ENCODE measurements at regions not wholly inside any gene's neighbourhood (a gene's known extent, or its start where the extent isn't known, plus 50 kb on each side); places are given as distances from the start of the nearest gene placed in this dataset.
A peak's percentile ranks its signal among the peaks of the same experiment; 100 is the strongest.

DNA sequence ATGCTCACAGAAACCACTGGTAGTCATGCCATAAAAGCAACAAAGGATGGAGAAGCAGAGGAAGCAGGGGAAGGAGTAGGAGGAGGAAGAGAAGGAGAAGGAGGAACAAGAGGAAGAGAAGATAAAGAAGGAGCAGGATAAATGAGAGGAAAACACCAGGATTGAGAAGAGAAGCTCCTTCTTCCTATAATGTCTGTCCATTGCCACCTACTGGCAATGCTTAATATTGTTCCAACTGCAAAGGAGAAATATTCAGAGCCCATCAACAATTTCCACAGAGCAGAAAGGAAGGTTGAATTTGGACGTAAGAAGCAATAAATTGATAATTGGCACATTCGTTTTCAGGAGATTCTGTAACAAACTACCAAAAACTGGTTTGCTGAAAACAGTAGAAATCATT, 898.4 kb downstream of the SLC16A7 start:
- H3K4me3 ChIP-seq (ENCODE audit: control insufficient read depth in 2 of 3, extremely low read depth in 1 of 3, insufficient read depth in 2 of 3, low read depth in 1 of 3, low read length in 3 of 3): no peak overlapping the region
- FAIRE-seq (peak; percentile 60), DNase-seq (ENCODE audit: low read depth, low spot score) (no peak)
- H3K27me3 ChIP-seq (ENCODE audit: control insufficient read depth, extremely low read depth, insufficient read depth, low read length): no peaks in the 10 kb centered on the region
- H4K20me1 ChIP-seq (ENCODE audit: control insufficient read depth, extremely low read depth, insufficient read depth, low read length): no peaks in the 10 kb centered on the region
- TF ChIP-seq, protein P1, sequence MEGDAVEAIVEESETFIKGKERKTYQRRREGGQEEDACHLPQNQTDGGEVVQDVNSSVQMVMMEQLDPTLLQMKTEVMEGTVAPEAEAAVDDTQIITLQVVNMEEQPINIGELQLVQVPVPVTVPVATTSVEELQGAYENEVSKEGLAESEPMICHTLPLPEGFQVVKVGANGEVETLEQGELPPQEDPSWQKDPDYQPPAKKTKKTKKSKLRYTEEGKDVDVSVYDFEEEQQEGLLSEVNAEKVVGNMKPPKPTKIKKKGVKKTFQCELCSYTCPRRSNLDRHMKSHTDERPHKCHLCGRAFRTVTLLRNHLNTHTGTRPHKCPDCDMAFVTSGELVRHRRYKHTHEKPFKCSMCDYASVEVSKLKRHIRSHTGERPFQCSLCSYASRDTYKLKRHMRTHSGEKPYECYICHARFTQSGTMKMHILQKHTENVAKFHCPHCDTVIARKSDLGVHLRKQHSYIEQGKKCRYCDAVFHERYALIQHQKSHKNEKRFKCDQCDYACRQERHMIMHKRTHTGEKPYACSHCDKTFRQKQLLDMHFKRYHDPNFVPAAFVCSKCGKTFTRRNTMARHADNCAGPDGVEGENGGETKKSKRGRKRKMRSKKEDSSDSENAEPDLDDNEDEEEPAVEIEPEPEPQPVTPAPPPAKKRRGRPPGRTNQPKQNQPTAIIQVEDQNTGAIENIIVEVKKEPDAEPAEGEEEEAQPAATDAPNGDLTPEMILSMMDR (optimal IDR thresholded peaks at IDR 0.05 in 1 of 3, IDR thresholded peaks at IDR 0.05 in 1 of 3, conservative IDR thresholded peaks at IDR 0.05 in 1 of 3; ENCODE audit: extremely low read depth in 1 of 3, insufficient read depth in 2 of 3, low read length in 3 of 3): peak in 2 of 3 experiments; percentile 58 to 66
- no peak for TF ChIP-seq EZH2 (IDR thresholded peaks at IDR 0.05; ENCODE audit: low read length)
- H3K79me2 ChIP-seq (ENCODE audit: control insufficient read depth, insufficient read depth, low read length): no peaks in the 10 kb centered on the region
- no peak overlapping the region for H3K27ac ChIP-seq (ENCODE audit: control insufficient read depth, insufficient read depth, low read length)
- H3K9ac ChIP-seq (ENCODE audit: control insufficient read depth, extremely low read depth, insufficient read depth, low read length): no peak overlapping the region
- H2AFZ ChIP-seq (ENCODE audit: control insufficient read depth, low read length): peak overlapping the region; percentile 49
- dilution Hi-C loops (cut with MboI; ENCODE audit: extremely low pct_ligation_motif_present, low sequenced_read_pairs): loop anchor here (25.0 kb wide), 1 partner anchor 232 kb away; no protein-coding TSS in a partner anchor
- H3K4me2 ChIP-seq (ENCODE audit: control insufficient read depth, extremely low read depth, insufficient read depth, low read depth, low read length): no peak overlapping the region
- H3K9me3 ChIP-seq (ENCODE audit: control insufficient read depth, low read depth, low read length): no peaks in the 10 kb centered on the region
- H3K9me1 ChIP-seq (ENCODE audit: control insufficient read depth, extremely low read depth, insufficient read depth, low read length): no peaks in the 10 kb centered on the region
- no peaks in the 10 kb centered on the region for H3K36me3 ChIP-seq (ENCODE audit: control insufficient read depth in 2 of 2, extremely low read depth in 1 of 2, insufficient read depth in 2 of 2, low read length in 2 of 2)
- H3K4me1 ChIP-seq (ENCODE audit: control insufficient read depth, extremely low read depth, insufficient read depth, low read length): no peaks in the 10 kb centered on the region

- H3K36me3 ChIP-seq (ENCODE audit: control insufficient read depth in 2 of 2, extremely low read depth in 1 of 2, insufficient read depth in 2 of 2, low read length in 2 of 2): no peaks in the 10 kb centered on the region
- H3K27me3 ChIP-seq (ENCODE audit: control insufficient read depth, extremely low read depth, insufficient read depth, low read length): no peaks in the 10 kb centered on the region
- no peaks in the 10 kb centered on the region for H3K9me1 ChIP-seq (ENCODE audit: control insufficient read depth, extremely low read depth, insufficient read depth, low read length)
- TF ChIP-seq, protein P1 (optimal IDR thresholded peaks at IDR 0.05 in 1 of 3, IDR thresholded peaks at IDR 0.05 in 1 of 3, conservative IDR thresholded peaks at IDR 0.05 in 1 of 3; ENCODE audit: extremely low read depth in 1 of 3, insufficient read depth in 2 of 3, low read length in 3 of 3): no peak
- H4K20me1 ChIP-seq (ENCODE audit: control insufficient read depth, extremely low read depth, insufficient read depth, low read length): no peaks in the 10 kb centered on the region
- H3K27ac ChIP-seq (ENCODE audit: control insufficient read depth, insufficient read depth, low read length): no peak overlapping the region
- no peak overlapping the region for H2AFZ ChIP-seq (ENCODE audit: control insufficient read depth, low read length)
- H3K79me2 ChIP-seq (ENCODE audit: control insufficient read depth, insufficient read depth, low read length): no peaks in the 10 kb centered on the region
- H3K4me1 ChIP-seq (ENCODE audit: control insufficient read depth, extremely low read depth, insufficient read depth, low read length): no peaks in the 10 kb centered on the region
- H3K4me3 ChIP-seq (ENCODE audit: control insufficient read depth in 2 of 3, extremely low read depth in 1 of 3, insufficient read depth in 2 of 3, low read depth in 1 of 3, low read length in 3 of 3): no peak overlapping the region
- FAIRE-seq (no peak), DNase-seq (ENCODE audit: low read depth, low spot score) (no peak)
- H3K9ac ChIP-seq (ENCODE audit: control insufficient read depth, extremely low read depth, insufficient read depth, low read length): no peak overlapping the region
- H3K4me2 ChIP-seq (ENCODE audit: control insufficient read depth, extremely low read depth, insufficient read depth, low read depth, low read length): no peak overlapping the region
- no peaks in the 10 kb centered on the region for H3K9me3 ChIP-seq (ENCODE audit: control insufficient read depth, low read depth, low read length)
- dilution Hi-C loops (cut with MboI; ENCODE audit: extremely low pct_ligation_motif_present, low sequenced_read_pairs): loop anchor here (25.0 kb wide), 1 partner anchor 236 kb away; no protein-coding TSS in a partner anchor
Observed at GRCh38 chr12:60498656-60499055, 902.8 kb downstream of the SLC16A7 start.
